Pons (tissue), 1 donor: ENCODE measurements at regions not wholly inside any gene's neighbourhood (a gene's known extent, or its start where the extent isn't known, plus 50 kb on each side); places are given as distances from the start of the nearest gene placed in this dataset.
"Not testable (repeated sequence)": the region's sequence is repeated elsewhere in the genome, so short reads cannot be mapped to it uniquely, and the experiment has no call there.

Source experiments
- DNase-seq: peaks from one replicate; pipeline ENCODE4 v3.0.0-alpha.2; 2016; ENCODE audit warnings: low spot score

DNA sequence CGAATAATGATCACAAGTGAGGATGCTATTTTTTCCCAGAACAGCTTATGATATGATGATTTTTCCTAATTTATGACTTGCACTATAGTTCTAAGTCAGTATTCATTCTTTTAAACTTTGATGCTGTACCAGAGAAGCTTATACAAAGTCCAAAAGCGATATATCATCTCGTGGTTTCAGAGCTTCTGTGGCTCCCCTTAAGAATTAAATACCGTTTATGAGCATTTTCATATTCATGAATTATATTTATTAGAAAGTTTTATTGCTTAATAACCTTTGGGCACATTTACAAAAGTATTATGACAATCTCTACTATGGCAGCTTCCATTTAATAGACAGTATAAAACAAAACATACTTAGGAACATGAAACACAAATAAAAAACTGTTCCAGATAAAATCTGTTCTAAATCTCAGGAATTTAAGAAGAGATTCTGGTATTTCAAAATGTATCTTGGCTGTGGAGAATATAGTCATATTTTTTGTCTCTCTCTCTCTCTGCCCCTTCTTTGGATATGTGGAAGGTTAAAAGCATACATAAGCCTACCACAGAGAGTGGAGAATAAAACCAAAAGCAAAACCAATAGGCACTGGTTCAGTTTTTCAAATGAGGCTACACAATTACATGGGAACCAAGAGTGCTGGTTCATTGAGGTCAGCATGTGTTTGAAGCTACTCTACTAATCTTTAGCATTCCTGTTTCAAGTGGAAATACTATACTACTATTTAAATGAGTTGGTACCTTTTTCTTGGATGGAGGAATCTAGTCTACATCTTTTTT lies 884.5 kb upstream of the GJE1 start:
- no peak for DNase-seq

DNA sequence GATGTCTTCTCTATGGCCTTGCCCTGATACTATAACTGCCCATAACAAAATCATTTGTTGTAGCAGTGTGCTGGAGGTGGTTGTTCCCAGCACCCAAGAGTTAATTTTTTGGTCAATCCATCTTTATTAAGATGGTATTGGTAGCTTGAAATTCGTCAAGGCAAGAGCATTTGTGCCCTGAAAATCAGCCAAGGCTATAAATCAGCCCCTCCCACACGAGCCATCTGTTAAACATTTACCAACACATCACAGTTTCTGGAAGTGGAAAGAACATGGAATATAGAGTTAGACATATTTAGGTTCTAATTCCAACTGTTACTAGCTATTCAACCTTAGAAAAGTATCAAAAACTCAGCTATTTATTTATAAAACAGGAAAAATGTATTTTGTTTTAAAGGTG lies 888.4 kb upstream of the GJE1 start:
- DNase-seq: no peak

- no peak for DNase-seq
Observed at GRCh38 chr6:141242957-141243356, 889.8 kb upstream of the GJE1 start.

- DNase-seq: no peak
Observed at GRCh38 chr6:141229296-141229695, 903.4 kb upstream of the GJE1 start.

- no peak for DNase-seq
Observed at GRCh38 chr6:141218583-141218982, 914.1 kb upstream of the GJE1 start.

GRCh38 chr6:141216726-141217125 lies 916.0 kb upstream of the GJE1 start:
- no peak for DNase-seq

DNA sequence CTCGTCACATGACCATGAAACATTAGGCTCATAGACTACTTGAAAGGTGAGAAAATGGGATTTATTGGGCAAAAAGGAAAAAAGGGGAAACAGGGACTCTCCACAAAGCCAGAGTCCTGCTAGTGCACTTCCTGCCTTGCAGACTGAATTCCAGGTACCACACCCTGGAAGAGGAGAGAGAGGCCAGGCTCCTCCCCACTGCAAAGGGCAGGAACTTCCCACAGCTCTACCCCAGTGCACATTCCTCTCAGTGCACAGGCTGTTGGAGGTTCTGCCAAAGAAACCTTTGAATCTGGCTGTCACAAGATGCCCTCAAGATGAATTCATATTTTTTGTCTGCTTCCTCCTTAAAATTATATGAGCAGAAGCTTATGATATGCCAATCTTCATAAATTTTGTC lies 920.4 kb upstream of the GJE1 start:
- DNase-seq: no peak

DNA sequence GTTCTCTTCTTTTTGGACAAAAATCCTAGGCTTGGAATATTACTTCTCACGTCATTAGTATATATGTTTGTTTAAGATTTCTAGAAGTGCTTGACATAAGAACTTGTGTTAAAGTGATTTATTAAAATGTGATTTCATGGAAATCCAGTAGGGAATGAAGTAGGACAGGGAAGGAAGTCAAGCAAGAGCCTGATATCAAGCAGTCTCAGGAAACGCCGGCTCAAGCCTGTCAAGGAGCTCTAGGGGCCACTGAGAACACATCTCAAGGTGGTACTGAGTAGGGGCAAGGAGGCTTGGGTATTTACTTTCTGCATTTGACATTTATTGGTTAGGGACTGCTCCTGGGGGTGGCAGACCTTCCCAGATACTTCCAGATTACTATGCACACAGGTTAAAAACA lies 920.9 kb upstream of the GJE1 start:
- DNase-seq: no peak

GRCh38 chr6:141210901-141211300 lies 921.8 kb upstream of the GJE1 start:
- no peak for DNase-seq

- DNase-seq: no peak
Observed at GRCh38 chr6:141209890-141210289, 922.8 kb upstream of the GJE1 start.

DNA sequence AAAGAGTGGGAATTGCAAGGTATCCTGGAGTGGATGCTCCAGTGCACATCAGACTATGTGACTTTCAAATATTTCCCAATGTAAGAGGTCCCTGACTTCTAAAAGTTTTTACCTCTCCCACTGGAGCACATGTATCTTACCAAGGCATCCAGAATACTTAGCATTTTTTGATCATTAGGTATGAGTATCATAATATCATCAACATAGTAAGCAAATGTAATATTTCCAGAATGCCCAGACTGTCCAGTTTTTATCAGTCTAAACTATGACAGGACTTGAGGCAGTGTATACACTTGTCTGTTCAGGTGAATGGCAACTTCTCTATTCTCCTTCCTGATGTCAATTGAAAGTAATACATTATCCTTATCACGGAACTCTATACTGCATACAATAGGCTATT lies 924.6 kb upstream of the GJE1 start:
- no peak for DNase-seq

GRCh38 chr6:141203902-141204575 lies 928.7 kb upstream of the GJE1 start:
- no peak for DNase-seq

DNA sequence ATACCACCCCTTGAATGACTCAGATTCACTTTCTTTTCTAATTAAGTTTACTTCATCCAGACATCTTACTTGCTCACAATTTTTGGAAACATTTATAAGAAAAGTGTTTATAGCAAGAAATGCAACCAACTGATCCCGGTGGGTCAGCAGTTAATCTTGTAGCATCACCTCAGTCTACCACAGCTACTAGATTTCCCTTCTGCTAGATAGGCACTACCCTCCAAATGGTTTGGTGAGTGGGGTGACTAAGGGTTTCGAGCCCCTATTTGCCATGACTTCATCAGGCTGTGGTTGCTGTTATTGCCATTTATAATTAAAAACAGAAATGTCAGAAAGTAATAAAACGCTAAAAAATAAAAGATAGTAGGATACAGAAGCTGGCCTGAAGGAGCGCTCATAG lies 930.1 kb upstream of the GJE1 start:
- DNase-seq: no peak

GRCh38 chr6:141199074-141199473 lies 933.7 kb upstream of the GJE1 start:
- DNase-seq: no peak

GRCh38 chr6:141195251-141195832 lies 937.4 kb upstream of the GJE1 start:
- no peak for DNase-seq

GRCh38 chr6:141183368-141183767 lies 949.4 kb upstream of the GJE1 start:
- DNase-seq: no peak

GRCh38 chr6:141175458-141175857 lies 957.3 kb upstream of the GJE1 start:
- DNase-seq: not testable (repeated sequence)

DNA sequence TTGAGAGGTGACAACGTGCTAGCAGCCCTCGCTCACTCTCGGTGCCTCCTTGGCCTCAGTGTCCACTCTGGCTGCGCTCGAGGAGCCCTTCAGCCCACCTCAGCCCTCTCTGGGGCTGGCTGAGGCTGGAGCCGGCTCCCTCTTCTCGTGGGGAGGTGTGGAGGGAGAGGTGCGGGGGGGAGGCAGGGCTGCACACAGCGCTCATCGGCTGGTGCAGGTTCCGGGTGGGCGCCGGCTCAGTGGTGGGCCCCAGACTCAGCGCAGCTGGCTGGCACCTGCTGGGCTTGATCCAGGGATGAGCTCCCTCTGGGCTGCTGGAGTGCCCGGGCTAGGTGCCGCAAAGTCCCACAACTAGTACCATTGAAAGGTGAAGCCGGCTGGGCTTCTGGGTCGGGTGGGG lies 957.8 kb upstream of the GJE1 start:
- no peak for DNase-seq

GRCh38 chr6:141173529-141173928 lies 959.2 kb upstream of the GJE1 start:
- DNase-seq: no peak

GRCh38 chr6:141169419-141169818 lies 963.3 kb upstream of the GJE1 start:
- DNase-seq: no peak

DNA sequence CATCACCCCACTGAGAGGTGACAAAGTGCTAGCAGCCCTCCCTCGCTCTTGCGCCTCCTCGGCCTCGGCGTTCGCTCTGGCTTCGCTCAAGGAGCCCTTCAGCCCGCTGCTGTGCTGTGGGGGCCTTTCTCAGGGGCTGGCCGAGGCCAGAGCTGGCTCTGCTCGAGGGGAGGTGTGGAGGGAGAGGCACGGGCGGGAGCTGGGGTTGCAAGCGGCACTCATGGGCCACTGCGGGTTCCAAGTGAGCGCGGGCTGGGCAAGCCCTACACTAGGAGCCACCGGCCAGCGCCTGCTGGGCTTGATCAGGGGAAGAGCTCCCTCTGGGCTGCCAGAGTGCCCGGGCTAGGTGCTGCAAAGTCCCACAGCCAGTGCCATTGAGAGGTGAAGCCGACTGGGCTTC lies 964.8 kb upstream of the GJE1 start:
- no peak for DNase-seq

DNA sequence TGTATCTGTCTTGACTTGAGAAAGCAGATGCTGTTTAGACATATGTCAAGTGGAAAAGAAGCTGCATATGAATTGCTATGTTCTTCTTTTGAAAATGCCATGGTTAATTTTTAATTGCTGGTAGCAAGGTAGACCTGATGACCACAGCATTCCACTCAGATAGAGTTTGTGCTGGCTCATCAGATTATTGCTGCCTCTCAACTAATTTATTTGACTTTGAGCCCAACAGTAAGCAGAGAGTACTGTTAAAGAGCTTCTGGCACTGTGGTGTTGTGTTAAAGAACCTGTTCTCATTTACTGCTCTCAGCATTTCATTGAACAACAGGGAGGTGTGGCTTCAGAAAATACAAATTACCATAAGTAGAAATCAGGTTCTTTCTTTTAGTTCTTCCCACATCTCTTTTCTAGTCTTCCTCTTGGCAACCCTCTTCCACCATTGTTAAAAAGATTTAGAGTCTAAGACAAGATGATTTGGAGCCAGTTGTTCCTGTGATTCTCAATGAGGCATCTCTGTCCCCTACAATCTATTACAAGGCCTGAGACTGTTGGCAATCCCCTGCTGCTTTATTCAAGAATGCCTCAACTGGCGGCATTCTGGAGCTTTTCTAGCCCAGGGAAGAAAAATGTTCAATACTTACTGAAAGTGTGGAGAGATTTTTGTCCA lies 967.6 kb upstream of the GJE1 start:
- peak; percentile 11 for DNase-seq
